A673 (cell line): ENCODE measurements at regions not wholly inside any gene's neighbourhood (a gene's known extent, or its start where the extent isn't known, plus 50 kb on each side); places are given as distances from the start of the nearest gene placed in this dataset.

Experiments
- EZH2 ChIP-seq: fragments of 200-600 bp; sonication (generic); IDR thresholded peaks from 2 replicates; pipeline ENCODE4 v1.6.1; 2017; ENCODE audit warnings: borderline replicate concordance, low read depth, mild to moderate bottlenecking, mixed read lengths, antibody characterized with exemption, low read length; ENCODE audit not compliant: poor library complexity, severe bottlenecking
- TF ChIP-seq, protein P1 (sequence below): fragments of 300-800, 200-600 bp; sonication (generic); conservative IDR thresholded peaks from 2 replicates; pipeline ENCODE4 v1.5.1; 2017; ENCODE audit warnings: low read depth, mild to moderate bottlenecking, antibody characterized with exemption, low read length, moderate library complexity, mixed read lengths

DNA sequence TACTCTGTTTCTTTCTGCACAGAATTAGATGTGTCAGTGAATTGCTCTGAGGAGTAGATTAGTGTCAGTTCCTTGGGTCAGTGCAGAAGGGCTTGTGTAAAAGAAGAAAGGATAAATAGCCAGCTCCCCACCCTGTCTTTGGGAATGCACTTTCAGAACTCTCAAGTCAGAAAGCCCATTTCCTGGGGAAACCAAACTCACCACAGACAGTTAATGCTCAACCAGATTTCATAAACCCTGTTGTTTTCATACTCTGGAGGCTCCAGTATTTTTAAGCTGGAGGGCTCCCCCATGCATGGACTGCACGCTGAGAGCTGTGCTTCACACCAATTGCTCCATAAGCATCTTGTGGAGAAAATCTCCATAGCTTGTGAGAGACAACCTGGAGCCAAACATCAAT, 449.7 kb downstream of the CDH26 start:
- TF ChIP-seq, protein P1, sequence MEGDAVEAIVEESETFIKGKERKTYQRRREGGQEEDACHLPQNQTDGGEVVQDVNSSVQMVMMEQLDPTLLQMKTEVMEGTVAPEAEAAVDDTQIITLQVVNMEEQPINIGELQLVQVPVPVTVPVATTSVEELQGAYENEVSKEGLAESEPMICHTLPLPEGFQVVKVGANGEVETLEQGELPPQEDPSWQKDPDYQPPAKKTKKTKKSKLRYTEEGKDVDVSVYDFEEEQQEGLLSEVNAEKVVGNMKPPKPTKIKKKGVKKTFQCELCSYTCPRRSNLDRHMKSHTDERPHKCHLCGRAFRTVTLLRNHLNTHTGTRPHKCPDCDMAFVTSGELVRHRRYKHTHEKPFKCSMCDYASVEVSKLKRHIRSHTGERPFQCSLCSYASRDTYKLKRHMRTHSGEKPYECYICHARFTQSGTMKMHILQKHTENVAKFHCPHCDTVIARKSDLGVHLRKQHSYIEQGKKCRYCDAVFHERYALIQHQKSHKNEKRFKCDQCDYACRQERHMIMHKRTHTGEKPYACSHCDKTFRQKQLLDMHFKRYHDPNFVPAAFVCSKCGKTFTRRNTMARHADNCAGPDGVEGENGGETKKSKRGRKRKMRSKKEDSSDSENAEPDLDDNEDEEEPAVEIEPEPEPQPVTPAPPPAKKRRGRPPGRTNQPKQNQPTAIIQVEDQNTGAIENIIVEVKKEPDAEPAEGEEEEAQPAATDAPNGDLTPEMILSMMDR: no peak
- TF ChIP-seq EZH2: no peak
